ENCODE measurements at regions not wholly inside any gene's neighbourhood (a gene's known extent, or its start where the extent isn't known, plus 50 kb on each side); places are given as distances from the start of the nearest gene placed in this dataset.
"Not testable (repeated sequence)": the region's sequence is repeated elsewhere in the genome, so short reads cannot be mapped to it uniquely, and the experiment has no call there.

- H3K4me1 ChIP-seq (ENCODE audit: control insufficient read depth in 2 of 2, insufficient read depth in 2 of 2, low read length in 2 of 2); H3K4me1 Mint-ChIP-seq; H3K27ac Mint-ChIP-seq; H3K4me3 Mint-ChIP-seq; H3K27ac ChIP-seq (ENCODE audit: low read depth, low read length); H3K36me3 ChIP-seq (ENCODE audit: control insufficient read depth in 2 of 3, insufficient read depth in 3 of 3, low read length in 3 of 3); H3K9me3 ChIP-seq (ENCODE audit: control insufficient read depth in 2 of 3, low read length in 3 of 3); ATAC-seq; intact Hi-C loops (cut with micrococcal nuclease); DNase-seq; H3K36me3 Mint-ChIP-seq; H3K27me3 ChIP-seq (ENCODE audit: control insufficient read depth in 2 of 2, insufficient read depth in 2 of 2, low read length in 2 of 2); CTCF ChIA-PET; POLR2A ChIA-PET; H3K4me3 ChIP-seq (ENCODE audit: low read length): not testable (repeated sequence)
- peaks cover 1 to 55% (median 17%) of the 10 kb centered on the region in 11 donors for H3K9me3 Mint-ChIP-seq
- H3K27me3 Mint-ChIP-seq = peaks cover 5 to 26% (median 18%) of the 10 kb centered on the region in 5 donors
Measured at GRCh38 chr10:78096486-78096885, 62.8 kb downstream of the RPS24 start.

GRCh38 chr10:78102593-78102992 is 68.9 kb downstream of the RPS24 start:
- H3K4me1 Mint-ChIP-seq; POLR2A ChIA-PET; H3K4me3 ChIP-seq (ENCODE audit: low read length); DNase-seq; ATAC-seq; H3K36me3 ChIP-seq (ENCODE audit: control insufficient read depth in 2 of 3, insufficient read depth in 3 of 3, low read length in 3 of 3); intact Hi-C loops (cut with micrococcal nuclease); H3K27me3 ChIP-seq (ENCODE audit: control insufficient read depth in 2 of 2, insufficient read depth in 2 of 2, low read length in 2 of 2); H3K9me3 ChIP-seq (ENCODE audit: control insufficient read depth in 2 of 3, low read length in 3 of 3); H3K4me1 ChIP-seq (ENCODE audit: control insufficient read depth in 2 of 2, insufficient read depth in 2 of 2, low read length in 2 of 2); H3K4me3 Mint-ChIP-seq; H3K27ac Mint-ChIP-seq; CTCF ChIA-PET; H3K27ac ChIP-seq (ENCODE audit: low read depth, low read length): not testable (repeated sequence)
- H3K36me3 Mint-ChIP-seq = peaks cover 0 to 14% (median 0%) of the 10 kb centered on the region in 5 donors
- peaks cover 3 to 19% (median 11%) of the 10 kb centered on the region in 5 donors for H3K27me3 Mint-ChIP-seq
- H3K9me3 Mint-ChIP-seq = peaks cover 14 to 88% (median 32%) of the 10 kb centered on the region in 11 donors

- intact Hi-C loops (cut with micrococcal nuclease) = no loop called here
- Mint-ChIP-seq H3K4me1 (peaks cover 0 to 2% (median 0%) of the 10 kb centered on the region in 7 donors), H3K27ac (no peak overlapping the region), H3K9me3 (peaks cover 5 to 31% (median 12%) of the 10 kb centered on the region in 11 donors), H3K27me3 (peaks cover 0 to 23% (median 8%) of the 10 kb centered on the region in 5 donors), H3K4me3 (no peak overlapping the region), H3K36me3 (peaks cover 0 to 11% (median 0%) of the 10 kb centered on the region in 5 donors)
- ChIA-PET CTCF (no interaction called here), POLR2A (no interaction called here)
- Histone ChIP-seq H3K9me3 (ENCODE audit: control insufficient read depth in 2 of 3, low read length in 3 of 3) (no peaks in the 10 kb centered on the region), H3K4me1 (ENCODE audit: control insufficient read depth in 2 of 2, insufficient read depth in 2 of 2, low read length in 2 of 2) (no peaks in the 10 kb centered on the region), H3K27ac (ENCODE audit: low read depth, low read length) (no peak overlapping the region), H3K4me3 (ENCODE audit: low read length) (no peak overlapping the region), H3K27me3 (ENCODE audit: control insufficient read depth in 2 of 2, insufficient read depth in 2 of 2, low read length in 2 of 2) (no peaks in the 10 kb centered on the region), H3K36me3 (ENCODE audit: control insufficient read depth in 2 of 3, insufficient read depth in 3 of 3, low read length in 3 of 3) (no peaks in the 10 kb centered on the region)
- ATAC-seq (no peak), DNase-seq (no peak)
Measured at GRCh38 chr10:78109210-78109609, 75.5 kb downstream of the RPS24 start.

GRCh38 chr10:78115135-78115853 is 81.6 kb downstream of the RPS24 start:
- CTCF ChIA-PET = no interaction called here
- Histone ChIP-seq H3K4me3 (ENCODE audit: low read length) (no peak overlapping the region), H3K9me3 (ENCODE audit: control insufficient read depth in 2 of 3, low read length in 3 of 3) (no peaks in the 10 kb centered on the region), H3K27me3 (ENCODE audit: control insufficient read depth in 2 of 2, insufficient read depth in 2 of 2, low read length in 2 of 2) (no peaks in the 10 kb centered on the region), H3K36me3 (ENCODE audit: control insufficient read depth in 2 of 3, insufficient read depth in 3 of 3, low read length in 3 of 3) (no peaks in the 10 kb centered on the region), H3K27ac (ENCODE audit: low read depth, low read length) (no peak overlapping the region), H3K4me1 (ENCODE audit: control insufficient read depth in 2 of 2, insufficient read depth in 2 of 2, low read length in 2 of 2) (no peaks in the 10 kb centered on the region)
- POLR2A ChIA-PET = no interaction called here
- intact Hi-C loops (cut with micrococcal nuclease) = no loop called here
- H3K36me3 Mint-ChIP-seq = peaks cover 0 to 5% (median 0%) of the 10 kb centered on the region in 5 donors
- peaks cover 0 to 2% (median 0%) of the 10 kb centered on the region in 7 donors for H3K4me1 Mint-ChIP-seq
- H3K4me3 Mint-ChIP-seq = no peak overlapping the region
- H3K9me3 Mint-ChIP-seq = peaks cover 0 to 11% (median 4%) of the 10 kb centered on the region in 11 donors
- no peak for DNase-seq
- peaks cover 10 to 28% (median 14%) of the 10 kb centered on the region in 5 donors for H3K27me3 Mint-ChIP-seq
- H3K27ac Mint-ChIP-seq = no peak overlapping the region
- no peak for ATAC-seq

DNA sequence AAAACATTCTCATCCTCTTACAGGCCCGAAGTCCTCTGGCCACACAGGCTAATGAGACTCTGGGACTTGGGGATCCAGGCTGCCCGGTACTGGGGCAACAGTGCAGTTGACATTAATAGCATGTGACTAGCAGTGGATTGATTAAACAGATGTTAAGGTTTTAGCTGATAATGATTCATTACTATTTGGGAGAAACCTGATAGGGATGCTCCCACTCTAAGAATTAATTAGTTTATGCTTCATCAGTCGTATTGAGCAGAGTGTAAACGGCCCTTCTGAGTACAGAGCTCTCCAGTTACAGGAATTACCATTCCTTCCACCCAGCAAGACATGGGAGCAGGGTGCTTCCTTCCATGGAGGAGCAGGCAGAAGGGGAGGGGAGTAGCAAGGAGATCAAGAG is 82.7 kb downstream of the RPS24 start:
- Mint-ChIP-seq H3K4me1 (no peaks in the 10 kb centered on the region), H3K27me3 (peaks cover 10 to 30% (median 17%) of the 10 kb centered on the region in 5 donors), H3K36me3 (peaks cover 0 to 6% (median 0%) of the 10 kb centered on the region in 5 donors), H3K27ac (no peak overlapping the region), H3K9me3 (peaks cover 3 to 20% (median 5%) of the 10 kb centered on the region in 11 donors), H3K4me3 (no peak overlapping the region)
- DNase-seq (no peak), ATAC-seq (no peak)
- intact Hi-C loops (cut with micrococcal nuclease) = no loop called here
- Histone ChIP-seq H3K9me3 (ENCODE audit: control insufficient read depth in 2 of 3, low read length in 3 of 3) (peaks cover 0 to 3% (median 0%) of the 10 kb centered on the region in 3 experiments), H3K36me3 (ENCODE audit: control insufficient read depth in 2 of 3, insufficient read depth in 3 of 3, low read length in 3 of 3) (no peaks in the 10 kb centered on the region), H3K4me1 (ENCODE audit: control insufficient read depth in 2 of 2, insufficient read depth in 2 of 2, low read length in 2 of 2) (no peaks in the 10 kb centered on the region), H3K27me3 (ENCODE audit: control insufficient read depth in 2 of 2, insufficient read depth in 2 of 2, low read length in 2 of 2) (no peaks in the 10 kb centered on the region), H3K4me3 (ENCODE audit: low read length) (no peak overlapping the region), H3K27ac (ENCODE audit: low read depth, low read length) (no peak overlapping the region)
- ChIA-PET CTCF (no interaction called here), POLR2A (no interaction called here)

GRCh38 chr10:78118591-78118990 is 84.9 kb downstream of the RPS24 start:
- no peak overlapping the region for H3K4me3 Mint-ChIP-seq
- peaks cover 0 to 11% (median 0%) of the 10 kb centered on the region in 3 experiments for H3K9me3 ChIP-seq (ENCODE audit: control insufficient read depth in 2 of 3, low read length in 3 of 3)
- no peaks in the 10 kb centered on the region for H3K4me1 ChIP-seq (ENCODE audit: control insufficient read depth in 2 of 2, insufficient read depth in 2 of 2, low read length in 2 of 2)
- H3K9me3 Mint-ChIP-seq = peaks cover 5 to 42% (median 22%) of the 10 kb centered on the region in 11 donors
- POLR2A ChIA-PET = no interaction called here
- no peaks in the 10 kb centered on the region for H3K4me1 Mint-ChIP-seq
- peaks cover 11 to 30% (median 22%) of the 10 kb centered on the region in 5 donors for H3K27me3 Mint-ChIP-seq
- H3K36me3 ChIP-seq (ENCODE audit: control insufficient read depth in 2 of 3, insufficient read depth in 3 of 3, low read length in 3 of 3) = no peaks in the 10 kb centered on the region
- H3K36me3 Mint-ChIP-seq = peaks cover 0 to 6% (median 0%) of the 10 kb centered on the region in 5 donors
- intact Hi-C loops (cut with micrococcal nuclease) = no loop called here
- H3K4me3 ChIP-seq (ENCODE audit: low read length) = no peak overlapping the region
- CTCF ChIA-PET = no interaction called here
- no peak for DNase-seq
- no peak overlapping the region for H3K27ac Mint-ChIP-seq
- H3K27me3 ChIP-seq (ENCODE audit: control insufficient read depth in 2 of 2, insufficient read depth in 2 of 2, low read length in 2 of 2) = no peaks in the 10 kb centered on the region
- no peak for ATAC-seq
- H3K27ac ChIP-seq (ENCODE audit: low read depth, low read length) = no peak overlapping the region

DNA sequence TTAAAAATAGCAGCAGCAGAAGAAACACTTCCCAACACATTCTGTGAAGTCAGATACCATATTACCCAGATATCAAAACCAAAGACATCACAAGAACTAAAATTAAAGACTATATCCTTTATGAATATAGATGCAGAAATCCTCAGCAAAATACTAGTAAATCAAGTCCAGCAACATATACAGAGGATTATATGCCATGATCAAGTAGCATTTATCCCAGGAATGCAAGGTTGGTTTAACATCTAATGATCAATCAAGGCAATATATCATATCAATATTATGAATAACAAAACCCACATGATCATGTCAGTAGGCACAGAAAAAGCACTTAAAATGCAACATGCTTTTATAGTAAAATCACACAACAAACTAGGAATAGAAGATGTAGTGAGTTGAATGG is 88.1 kb downstream of the RPS24 start:
- H3K4me3 ChIP-seq (ENCODE audit: low read length) = no peak overlapping the region
- ChIA-PET CTCF (no interaction called here), POLR2A (no interaction called here)
- peaks cover 5 to 25% (median 18%) of the 10 kb centered on the region in 5 donors for H3K27me3 Mint-ChIP-seq
- H3K27ac ChIP-seq (ENCODE audit: low read depth, low read length) = no peak overlapping the region
- no peak overlapping the region for H3K4me3 Mint-ChIP-seq
- H3K36me3 Mint-ChIP-seq = peaks cover 0 to 6% (median 0%) of the 10 kb centered on the region in 5 donors
- ATAC-seq (no peak), DNase-seq (no peak)
- no peaks in the 10 kb centered on the region for H3K27me3 ChIP-seq (ENCODE audit: control insufficient read depth in 2 of 2, insufficient read depth in 2 of 2, low read length in 2 of 2)
- H3K36me3 ChIP-seq (ENCODE audit: control insufficient read depth in 2 of 3, insufficient read depth in 3 of 3, low read length in 3 of 3) = no peaks in the 10 kb centered on the region
- peaks cover 0 to 1% (median 0%) of the 10 kb centered on the region in 7 donors for H3K4me1 Mint-ChIP-seq
- intact Hi-C loops (cut with micrococcal nuclease) = no loop called here
- H3K9me3 Mint-ChIP-seq = peaks cover 5 to 64% (median 26%) of the 10 kb centered on the region in 11 donors
- peaks cover 0 to 11% (median 0%) of the 10 kb centered on the region in 3 experiments for H3K9me3 ChIP-seq (ENCODE audit: control insufficient read depth in 2 of 3, low read length in 3 of 3)
- no peaks in the 10 kb centered on the region for H3K4me1 ChIP-seq (ENCODE audit: control insufficient read depth in 2 of 2, insufficient read depth in 2 of 2, low read length in 2 of 2)
- no peak overlapping the region for H3K27ac Mint-ChIP-seq

Data from naive thymus-derived CD4-positive, alpha-beta T cell (primary cell).